GM19193 (cell line): ENCODE measurements at regions not wholly inside any gene's neighbourhood (a gene's known extent, or its start where the extent isn't known, plus 50 kb on each side); places are given as distances from the start of the nearest gene placed in this dataset.

Source experiments
- POLR2A ChIP-seq: IDR thresholded peaks from 4 replicates; pipeline ENCODE4 v1.6.1; 2011; ENCODE audit not compliant: insufficient read depth, insufficient read length; ENCODE audit errors: extremely low read depth

DNA sequence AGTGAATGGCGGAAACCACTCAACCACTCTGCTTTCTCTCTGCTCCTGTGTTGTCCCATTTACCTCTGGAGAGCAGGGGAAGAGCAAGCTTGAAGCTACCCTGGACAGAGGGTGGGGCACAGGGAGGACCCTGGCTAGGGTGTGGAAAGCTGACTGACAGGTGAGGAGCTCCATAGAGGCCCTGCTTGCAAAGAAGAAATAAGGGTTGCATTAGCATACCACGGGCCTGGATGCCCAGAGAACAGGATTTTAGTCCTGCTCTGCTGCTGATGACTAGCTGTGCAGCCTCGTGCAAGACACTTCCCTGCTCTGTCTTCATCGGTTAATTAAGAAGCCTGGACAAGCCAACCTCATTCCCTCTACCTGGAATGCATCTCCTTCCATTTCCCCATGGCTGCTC is 135.0 kb downstream of the BUD13 start:
- no peak for TF ChIP-seq POLR2A

GRCh38 chr11:116636341-116636929 is 136.4 kb downstream of the BUD13 start:
- no peak for TF ChIP-seq POLR2A

DNA sequence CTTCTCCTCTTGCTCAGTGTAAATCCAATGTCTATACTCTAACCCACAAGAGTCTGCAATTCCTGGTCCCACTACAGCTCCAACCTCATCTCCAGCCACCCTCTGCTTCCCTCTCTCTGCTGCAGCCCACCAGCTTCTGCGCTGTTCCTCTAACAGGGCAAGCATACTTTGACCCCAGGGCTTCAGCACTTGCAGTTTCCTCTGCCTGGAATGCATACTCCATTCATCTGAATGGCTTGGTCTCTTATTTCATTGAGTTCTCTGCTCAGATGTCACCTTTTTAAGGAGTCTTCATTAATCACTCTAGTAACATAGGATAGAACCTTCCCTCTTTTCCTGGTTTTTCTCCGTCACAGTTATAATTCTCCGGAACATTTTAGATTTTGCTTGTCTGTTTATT is 141.6 kb downstream of the BUD13 start:
- no peak for TF ChIP-seq POLR2A

GRCh38 chr11:116618461-116618860 is 154.3 kb downstream of the BUD13 start:
- TF ChIP-seq POLR2A: no peak

GRCh38 chr11:116615211-116615865 is 157.4 kb downstream of the BUD13 start:
- TF ChIP-seq POLR2A: no peak

DNA sequence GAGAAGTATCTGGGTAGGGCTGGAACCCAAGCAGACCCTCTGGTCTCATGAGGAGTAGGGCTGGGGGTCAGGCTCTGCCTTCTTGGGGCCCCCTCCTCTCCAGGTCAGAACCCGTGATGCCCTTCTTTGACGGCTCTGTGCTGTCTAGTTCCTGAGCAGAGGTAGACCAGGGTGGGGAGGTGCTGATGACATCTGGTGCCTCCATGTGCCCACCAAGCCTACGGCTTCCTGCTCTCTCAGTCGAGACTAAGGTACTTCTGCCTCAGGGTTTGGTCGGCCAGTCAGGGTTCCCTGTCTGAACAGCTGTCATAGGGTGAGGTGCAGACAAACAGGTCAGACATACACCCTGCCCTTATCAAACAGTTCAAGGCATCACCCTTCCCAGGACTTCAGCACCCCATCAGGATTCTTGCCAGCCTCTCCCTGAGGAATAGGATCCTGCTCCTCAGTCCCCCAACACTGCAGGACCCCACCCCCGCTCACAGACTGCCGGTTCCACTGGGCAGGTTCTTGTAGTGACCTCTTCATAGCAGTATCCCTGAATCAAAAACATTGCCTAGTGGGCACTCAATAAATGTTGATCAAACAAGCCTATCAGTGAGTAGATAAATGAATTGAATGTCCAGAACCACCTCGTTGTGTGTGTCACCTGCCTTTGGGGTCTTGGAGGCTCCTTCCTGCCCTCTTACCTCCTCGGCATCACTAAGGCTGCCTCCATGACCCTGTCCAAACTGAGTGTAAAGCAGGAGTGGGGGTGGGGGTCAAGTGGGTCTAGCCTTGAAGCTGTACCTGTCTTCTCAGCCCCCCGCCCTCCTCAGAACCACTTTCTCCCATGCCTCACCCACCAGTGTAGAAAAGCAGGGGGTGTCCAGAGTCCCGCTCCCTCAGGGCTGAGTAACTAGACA is 158.2 kb downstream of the BUD13 start:
- no peak for TF ChIP-seq POLR2A

DNA sequence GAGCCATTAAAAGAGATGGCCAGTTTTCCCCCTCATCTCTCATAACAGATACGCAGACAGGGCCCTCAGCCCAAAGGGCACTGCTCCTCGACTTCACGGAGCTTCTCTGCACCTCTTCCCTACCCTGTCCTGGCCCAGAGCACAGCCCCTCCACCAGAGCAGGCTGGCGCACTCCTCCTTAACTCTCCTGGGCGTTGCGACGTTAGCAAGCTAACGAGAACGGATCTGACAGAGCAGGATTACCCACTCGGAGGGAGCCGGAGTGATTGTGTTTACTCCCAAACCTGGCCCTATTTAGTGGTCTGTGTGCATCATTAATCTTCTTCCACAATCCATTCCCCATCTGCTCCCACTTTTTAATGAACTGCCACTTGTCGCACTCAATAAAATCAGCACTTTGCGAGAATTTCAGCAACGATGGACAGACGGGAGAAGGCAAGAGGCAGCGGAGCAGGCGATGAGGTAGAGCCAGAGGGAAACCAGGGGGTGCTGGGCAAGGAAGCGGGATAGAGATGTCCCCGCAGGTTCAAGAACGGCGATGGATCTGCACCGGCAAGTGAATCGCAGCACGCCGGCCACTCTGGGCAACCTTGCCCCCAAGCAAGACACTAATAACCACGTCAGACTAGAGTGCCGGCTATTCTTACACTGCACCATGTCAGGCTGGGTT is 159.4 kb downstream of the BUD13 start:
- TF ChIP-seq POLR2A: no peak

GRCh38 chr11:116611998-116612620 is 160.7 kb downstream of the BUD13 start:
- no peak for TF ChIP-seq POLR2A

- TF ChIP-seq POLR2A: no peak
These were observed 162.6 kb downstream of the BUD13 start for GRCh38 chr11:116610190-116610589.

DNA sequence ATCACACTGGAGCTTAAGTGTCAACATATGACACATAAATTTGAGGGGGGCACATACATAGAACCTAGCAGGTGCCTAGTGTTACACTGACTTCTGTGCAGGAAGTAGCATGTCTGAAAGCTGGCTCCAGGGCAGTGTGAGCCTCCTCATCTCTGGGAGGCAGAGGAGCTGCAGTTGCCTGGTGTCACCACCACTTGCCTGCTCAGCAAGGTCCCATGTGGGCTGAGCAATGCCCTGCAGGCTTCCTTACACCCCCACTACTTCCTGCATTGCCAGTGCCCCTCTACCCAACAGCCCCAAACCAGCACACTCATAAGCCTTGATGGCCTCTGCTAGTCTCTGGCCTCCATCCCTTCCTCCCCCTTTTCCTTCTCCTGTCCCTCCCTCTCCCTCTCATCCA is 165.8 kb downstream of the BUD13 start:
- TF ChIP-seq POLR2A: no peak

DNA sequence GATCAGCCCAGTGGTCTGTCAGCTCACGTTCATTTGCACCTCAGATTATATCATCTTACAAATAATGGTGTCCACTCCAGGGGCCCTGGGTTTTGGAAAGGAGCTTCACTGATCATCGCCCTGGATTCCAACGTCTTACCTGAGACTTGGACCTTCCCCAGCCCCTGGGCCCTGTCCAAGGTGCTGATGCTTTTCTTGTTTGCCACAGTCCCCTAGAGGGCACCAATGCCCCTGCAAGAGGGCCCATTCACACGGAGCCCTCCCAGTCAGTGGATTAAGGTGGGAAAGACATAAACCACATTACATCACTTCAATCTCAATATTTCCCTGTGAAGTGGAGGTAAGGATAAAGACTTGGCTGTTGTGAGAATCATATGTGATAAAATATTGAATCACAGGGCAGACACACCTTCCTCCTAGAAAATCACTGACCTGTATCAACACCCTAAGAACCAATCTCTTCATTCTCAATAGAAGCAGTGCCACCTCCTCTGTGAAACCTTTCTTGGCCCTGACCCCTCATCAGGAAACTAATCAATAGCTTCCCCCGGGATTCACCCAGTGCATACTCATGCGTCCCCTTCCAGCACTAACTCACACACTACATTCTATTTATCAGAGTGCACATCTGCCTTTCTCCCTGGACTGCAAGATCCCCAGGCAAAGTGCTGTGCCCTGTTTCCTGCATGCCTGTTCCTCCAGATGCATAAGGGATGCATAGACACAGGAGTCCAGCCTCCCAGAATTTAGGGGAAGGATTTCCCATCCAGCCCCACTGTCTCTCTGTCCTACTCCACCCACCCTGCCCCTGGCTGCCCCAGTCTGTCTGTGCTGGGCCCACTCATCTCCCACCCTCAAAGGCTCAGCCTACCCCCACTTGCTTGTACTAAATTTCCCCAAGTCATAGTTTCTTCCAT is 167.0 kb downstream of the BUD13 start:
- TF ChIP-seq POLR2A: no peak

- no peak for TF ChIP-seq POLR2A
These were observed 169.0 kb downstream of the BUD13 start for GRCh38 chr11:116603728-116604323.

- no peak for TF ChIP-seq POLR2A
These were observed 170.2 kb downstream of the BUD13 start for GRCh38 chr11:116602637-116602942.
